ENCODE measurements at regions not wholly inside any gene's neighbourhood (a gene's known extent, or its start where the extent isn't known, plus 50 kb on each side); places are given as distances from the start of the nearest gene placed in this dataset.

DNA sequence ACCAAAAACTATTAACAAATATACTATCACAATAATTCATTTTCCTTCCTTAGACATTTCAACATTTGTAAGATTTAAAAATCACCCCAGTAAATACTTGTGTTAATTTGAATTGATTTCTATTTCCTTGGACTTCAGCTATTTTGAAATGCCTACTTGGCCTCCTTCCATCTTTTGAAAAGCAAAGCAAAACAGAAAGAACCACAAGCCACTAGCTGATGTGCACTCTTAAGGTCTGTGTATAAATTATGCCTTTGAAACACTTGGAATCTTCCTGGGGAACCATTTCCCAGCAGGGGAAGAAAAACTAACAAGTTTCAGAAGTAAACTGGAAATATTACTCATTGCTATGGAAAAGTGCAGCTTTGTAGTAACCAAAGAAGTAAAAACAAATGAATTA lies 139.8 kb downstream of the CLCN4 start:
- TF ChIP-seq, protein P1, sequence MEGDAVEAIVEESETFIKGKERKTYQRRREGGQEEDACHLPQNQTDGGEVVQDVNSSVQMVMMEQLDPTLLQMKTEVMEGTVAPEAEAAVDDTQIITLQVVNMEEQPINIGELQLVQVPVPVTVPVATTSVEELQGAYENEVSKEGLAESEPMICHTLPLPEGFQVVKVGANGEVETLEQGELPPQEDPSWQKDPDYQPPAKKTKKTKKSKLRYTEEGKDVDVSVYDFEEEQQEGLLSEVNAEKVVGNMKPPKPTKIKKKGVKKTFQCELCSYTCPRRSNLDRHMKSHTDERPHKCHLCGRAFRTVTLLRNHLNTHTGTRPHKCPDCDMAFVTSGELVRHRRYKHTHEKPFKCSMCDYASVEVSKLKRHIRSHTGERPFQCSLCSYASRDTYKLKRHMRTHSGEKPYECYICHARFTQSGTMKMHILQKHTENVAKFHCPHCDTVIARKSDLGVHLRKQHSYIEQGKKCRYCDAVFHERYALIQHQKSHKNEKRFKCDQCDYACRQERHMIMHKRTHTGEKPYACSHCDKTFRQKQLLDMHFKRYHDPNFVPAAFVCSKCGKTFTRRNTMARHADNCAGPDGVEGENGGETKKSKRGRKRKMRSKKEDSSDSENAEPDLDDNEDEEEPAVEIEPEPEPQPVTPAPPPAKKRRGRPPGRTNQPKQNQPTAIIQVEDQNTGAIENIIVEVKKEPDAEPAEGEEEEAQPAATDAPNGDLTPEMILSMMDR (IDR thresholded peaks at IDR 0.05), result no peak
- TF ChIP-seq POLR2A (IDR thresholded peaks at IDR 0.05), result no peak
- no peak for TF ChIP-seq EP300 (IDR thresholded peaks at IDR 0.05)
- TF ChIP-seq POLR2AphosphoS5 (IDR thresholded peaks at IDR 0.05), result no peak
